Dermis blood vessel endothelial cell (primary cell): ENCODE measurements at regions not wholly inside any gene's neighbourhood (a gene's known extent, or its start where the extent isn't known, plus 50 kb on each side); places are given as distances from the start of the nearest gene placed in this dataset.
A peak's percentile ranks its signal among the peaks of the same experiment; 100 is the strongest.

Experiments used
- DNase-seq: peaks from one replicate; pipeline ENCODE4 v3.0.0; 2010

DNA sequence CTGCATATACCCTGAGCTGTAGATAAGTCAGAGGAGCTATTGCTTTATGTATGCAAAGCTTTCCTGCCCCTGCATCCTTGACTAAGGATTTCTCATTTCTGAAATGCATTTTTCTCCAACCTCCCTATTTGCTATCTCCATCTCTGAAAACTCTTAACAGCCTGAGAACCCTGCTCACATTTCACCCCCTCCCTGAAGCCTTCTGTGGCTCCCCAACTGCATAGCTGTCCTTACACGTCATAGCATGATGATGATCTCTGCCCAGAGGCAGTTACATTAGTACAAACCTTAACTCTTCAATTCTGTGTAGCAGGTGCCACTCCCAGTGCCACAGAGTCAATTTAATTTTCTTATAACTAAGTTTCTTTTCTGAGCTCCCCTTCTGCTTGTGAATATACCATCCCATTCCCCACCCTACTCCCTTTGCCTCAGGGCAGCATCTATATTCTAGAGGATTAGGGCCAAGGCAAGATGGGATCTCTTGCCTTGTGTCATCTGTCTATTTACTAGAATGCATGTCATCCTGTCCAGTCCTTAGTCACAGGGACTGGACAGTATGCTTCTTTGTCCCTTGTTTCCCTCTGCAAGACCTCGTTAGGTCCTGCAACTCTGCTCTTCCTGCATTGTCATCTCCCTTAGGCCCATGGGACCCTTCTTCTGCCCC is 149.7 kb upstream of the SPRY4 start:
- DNase-seq = no peak

DNA sequence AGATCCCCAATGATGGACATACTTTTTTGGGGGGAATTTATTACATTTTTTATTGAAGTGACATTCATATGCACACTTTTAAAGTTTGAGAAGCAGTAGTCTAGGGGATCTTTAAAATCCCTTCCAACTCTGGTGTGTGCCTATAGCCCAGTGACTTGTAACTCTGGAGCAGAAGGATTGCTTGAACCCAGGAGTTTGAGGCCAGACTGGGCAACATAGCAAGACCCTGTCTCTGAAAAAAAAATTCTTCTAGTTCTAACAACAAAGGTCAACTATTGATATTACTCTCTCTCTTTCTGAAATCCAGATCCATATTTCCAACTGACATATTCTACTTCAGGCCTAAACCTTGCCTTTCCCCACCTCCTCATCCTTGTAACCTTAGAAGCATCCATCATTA is 148.2 kb upstream of the SPRY4 start:
- DNase-seq = no peak

DNA sequence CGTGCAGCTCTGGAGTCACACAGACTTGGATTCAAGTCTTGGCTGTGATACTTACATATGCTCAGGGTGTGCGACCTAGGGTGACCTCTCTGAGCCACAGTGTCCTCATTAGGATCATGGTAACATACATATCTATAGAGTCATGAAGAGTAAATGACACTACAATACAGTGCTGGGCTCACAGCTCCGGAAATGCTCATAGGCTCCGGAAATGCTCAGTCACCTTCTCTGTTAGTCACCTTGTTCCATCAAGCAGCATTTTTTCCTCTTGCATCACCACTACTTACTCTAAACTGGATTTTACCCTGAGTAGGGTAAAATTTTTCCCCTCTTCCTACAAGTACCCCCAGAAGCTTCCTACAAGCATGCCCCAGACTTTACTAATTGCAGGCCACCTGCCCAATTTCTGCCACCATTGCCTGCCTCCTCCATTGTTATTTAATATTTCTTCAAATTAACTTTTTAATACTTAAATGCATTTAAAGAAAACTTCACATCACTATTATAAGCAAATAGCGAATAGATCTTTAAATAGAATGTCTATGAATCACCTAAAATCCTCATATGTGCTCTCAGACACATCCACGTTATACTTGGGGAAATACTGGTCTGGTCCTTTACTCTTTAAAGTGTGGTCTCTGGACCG is 147.6 kb upstream of the SPRY4 start:
- DNase-seq = peak; percentile 89

DNA sequence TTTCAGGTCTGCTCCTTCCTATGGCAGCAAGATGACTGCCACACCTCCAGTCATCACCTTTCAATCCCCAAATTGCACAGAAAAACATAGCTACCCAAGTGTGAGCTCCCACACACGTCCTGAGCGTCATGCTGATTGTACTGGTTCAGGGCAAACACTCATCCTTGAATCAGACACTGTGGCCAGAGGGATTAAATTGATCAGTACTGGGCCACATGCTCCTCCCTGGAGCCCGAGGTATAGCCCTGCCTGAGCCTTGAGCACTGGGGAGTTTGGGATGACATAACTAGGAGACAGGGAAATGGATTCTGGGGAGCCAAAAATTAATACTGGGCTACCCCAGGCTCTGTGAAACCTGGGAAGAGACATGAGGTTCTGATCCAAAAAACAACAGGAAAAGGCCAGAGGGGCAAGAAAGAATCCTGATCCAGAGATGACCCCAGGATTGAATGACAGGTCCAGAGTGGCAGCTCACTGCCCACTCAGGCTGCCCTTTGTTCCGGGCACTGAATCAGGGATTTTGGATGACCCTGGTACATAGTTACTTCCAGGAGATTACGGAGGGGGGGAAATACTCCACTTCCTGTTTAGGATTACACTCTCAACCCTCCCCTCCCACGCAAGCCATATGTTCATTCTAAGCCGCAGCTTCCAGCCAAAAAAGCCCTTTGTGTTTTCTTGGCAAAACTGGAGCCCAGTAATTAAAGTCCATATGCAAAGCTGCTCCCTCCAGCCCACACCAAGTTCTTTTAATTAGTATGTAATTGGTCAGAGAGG is 141.6 kb upstream of the SPRY4 start:
- DNase-seq = peak; percentile 70

DNA sequence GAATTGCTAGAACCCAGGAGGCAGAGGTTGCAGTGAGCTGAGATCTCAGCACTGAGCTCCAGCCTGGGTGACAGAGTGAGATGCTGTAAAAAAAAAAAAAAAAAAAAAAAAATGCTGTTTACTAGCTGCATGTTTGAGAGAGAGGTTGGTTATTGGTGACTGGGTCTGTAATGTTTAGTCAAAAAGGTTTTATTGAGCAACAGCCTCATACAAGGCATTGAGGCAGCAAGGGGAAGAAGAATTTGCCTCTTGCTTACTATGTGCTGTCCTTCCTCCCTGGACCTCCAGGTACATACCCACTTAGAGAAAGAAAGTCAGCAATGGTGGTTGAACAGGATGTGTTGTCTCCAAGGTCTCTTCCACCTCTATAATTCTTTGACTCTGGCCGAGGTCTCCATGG is 140.7 kb upstream of the SPRY4 start:
- no peak for DNase-seq

DNA sequence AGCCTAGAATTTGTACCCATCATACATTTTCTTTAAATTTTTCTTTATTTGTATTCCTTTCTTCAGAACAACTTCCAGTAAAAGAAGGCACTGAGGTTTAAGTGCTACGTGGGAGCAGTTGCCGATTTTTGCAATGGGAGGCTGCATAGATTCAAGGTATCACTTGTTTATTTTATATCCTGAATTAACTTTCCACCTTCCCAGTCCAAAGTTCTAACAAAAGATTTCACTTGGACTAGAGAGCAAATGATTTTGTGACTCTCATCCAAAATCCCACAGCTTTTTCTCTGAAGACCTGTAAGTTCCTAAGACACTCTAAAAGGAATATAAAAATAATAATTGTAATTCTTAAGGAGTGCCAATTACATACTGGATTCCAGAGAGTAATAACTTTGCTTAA is 139.1 kb upstream of the SPRY4 start:
- DNase-seq = no peak

DNA sequence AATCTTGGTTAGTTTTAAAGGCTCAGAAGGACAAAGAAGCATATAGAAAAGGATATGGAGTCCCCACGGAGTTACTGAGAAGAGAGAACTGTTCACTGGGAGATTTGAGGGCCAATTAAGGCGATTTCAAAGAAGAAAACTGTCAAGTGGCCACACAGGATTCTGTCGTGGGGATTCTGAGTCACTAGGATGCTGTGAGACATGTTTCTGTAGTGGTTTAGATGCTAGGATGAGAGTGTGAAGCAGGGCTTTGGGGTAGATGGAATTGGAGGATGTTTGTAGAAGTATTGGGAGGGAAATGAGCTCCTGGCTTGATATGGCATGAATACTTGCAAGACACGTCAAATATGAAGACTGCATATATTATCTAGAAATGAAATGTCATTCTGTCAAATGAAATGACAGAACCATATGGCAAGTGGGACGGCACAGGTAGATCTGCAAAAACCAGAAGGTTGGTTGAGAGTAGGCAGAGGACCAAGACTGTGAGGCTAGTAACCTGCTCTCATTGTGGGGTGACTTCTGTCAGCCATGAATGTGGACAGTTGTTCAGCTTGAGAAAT is 136.3 kb upstream of the SPRY4 start:
- no peak for DNase-seq

DNA sequence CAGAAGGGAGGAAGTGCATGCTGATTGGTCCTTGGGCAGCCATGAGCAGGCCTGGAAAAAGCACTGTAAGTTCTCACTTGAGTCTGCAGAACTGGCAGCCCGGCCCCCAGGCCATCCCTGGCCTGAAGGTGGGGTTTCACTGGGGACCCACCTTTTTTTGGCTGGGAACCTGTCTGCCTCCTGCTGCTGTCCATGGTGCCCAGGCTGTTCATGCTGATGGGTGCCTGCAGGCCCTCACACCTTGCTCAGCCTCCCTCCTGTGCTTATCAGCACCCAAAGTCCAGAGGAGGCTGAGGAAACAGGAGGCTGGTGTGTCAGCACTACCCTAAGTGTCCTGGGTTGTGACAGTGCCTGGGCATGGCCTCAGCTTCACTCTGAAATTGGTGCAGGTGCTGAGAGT is 134.4 kb upstream of the SPRY4 start:
- DNase-seq = no peak

DNA sequence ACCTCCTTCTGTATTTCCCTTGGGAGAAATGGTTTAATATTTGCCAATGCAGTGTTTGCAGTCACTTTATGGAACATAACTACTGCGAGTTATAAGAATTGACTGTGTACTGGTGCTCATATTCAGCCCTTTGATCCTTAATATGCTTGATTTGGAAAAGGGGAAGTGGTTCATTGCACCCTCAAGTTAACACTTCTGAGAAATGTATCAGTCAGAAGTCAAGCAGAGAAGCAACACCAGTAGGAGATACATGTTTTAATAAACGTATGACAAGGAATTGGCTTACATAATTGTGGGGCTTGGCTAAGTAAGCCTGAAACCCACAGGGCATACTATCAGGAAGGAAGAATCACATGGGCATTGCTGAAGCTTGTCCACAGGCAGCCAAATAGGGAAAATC is 131.0 kb upstream of the SPRY4 start:
- no peak for DNase-seq

DNA sequence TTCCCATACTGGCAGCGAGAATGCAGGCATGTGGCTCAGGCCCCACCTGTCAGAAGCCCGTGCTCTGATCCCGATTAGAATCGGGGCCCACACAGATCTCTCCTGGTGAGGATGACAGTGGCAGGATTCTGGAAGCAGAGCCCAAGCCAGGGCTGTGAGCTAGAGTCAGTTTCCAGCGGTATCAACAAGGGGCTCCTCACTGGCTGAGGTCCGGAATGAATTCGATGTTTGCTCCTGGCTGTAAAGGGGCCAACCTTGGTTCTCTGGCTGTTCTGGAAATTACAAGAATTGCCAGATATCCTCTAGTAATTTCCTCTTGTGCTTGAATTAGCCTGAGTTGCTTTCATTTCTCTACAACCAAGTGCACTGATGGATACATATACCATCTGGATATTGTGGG is 129.1 kb upstream of the SPRY4 start:
- DNase-seq = peak; percentile 50

DNA sequence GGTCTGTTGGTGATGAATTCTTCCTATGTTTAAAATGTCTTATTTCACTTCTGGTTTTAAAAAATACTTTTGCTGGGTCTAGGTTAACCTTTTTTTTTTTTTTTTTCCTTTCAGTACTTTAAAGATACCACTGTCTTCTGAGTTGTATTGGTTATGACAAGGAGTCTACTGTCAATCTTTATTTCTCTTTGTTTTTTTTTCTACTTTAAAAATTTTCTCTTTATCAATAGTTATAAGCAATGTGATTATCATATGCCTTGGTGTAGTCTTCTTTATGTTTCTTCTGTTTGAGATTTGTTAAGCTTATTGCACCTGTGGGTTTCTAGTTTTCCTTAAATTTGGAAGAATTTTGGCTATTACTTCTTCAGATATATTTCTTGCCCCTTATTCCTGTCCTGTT is 125.6 kb upstream of the SPRY4 start:
- no peak for DNase-seq

DNA sequence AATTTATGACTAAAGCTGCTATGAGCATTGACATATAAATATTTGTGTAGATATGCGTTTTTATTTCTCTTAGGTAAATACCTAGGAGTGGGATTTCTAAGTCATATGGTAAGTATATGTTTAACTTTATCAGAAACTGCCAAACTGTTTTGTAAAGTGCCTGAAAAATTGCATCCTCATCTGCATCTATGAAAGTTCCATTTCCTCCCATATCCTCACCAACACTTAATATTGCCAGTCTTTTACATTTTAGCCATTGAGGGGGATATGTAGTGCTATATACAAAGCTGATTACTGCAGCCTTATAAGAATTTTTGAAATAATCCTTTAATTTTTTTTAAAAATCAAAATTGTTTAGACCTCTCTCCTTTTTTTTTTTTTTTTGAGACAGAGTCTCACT is 123.1 kb upstream of the SPRY4 start:
- DNase-seq = no peak

DNA sequence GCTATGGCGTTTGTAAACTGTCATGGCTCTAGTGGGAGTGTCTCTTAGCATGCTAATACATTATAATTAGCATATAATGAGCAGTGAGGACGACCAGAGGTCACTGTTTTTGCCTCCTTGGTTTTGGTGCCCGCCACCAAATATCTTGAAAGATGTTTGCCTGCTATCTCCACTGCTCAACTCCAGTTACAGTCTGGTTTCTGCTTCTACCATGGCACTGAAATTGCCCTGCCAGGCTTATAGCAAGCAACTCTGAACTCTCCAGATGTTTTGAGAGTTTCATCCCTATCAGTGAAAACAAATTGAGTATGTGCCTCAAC is 122.1 kb upstream of the SPRY4 start:
- DNase-seq = no peak

DNA sequence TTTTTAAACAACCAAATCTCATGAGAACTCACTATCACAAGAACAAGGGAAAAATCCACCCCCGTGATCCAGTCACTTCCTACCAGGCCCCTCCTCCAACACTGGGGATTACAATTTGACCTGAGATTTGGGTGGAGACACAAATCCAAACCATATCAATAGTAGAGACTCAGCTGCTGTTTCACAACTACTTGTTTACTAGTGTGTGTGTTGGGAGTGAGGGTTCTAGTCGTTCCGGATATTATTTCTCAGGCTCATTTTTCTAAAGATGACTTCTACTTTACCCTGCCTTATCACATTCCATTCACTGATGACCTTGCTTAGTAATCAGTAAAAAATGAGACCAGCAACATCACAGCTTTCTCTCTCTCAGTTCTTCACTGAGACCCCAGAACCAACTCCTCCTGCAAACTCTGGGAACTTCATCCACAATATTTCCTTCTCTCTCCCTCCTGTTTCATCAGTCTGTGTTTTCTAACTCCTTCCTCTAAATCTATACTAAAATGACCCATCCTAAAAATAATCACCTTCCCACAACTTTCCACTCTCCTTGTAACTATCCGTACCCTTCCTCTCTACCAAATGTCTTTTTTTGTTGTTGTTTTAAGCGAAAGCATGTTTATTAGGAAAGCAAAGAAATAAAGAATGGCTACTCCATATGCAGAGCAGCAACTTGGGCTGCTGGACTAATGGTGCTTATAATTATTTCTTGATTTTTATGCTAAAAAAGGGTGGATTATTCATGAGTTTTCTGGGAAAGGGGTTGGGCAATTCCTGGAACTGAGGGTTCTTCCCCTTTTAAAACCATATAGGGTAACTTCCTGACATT is 121.5 kb upstream of the SPRY4 start:
- DNase-seq = peak; percentile 72

DNA sequence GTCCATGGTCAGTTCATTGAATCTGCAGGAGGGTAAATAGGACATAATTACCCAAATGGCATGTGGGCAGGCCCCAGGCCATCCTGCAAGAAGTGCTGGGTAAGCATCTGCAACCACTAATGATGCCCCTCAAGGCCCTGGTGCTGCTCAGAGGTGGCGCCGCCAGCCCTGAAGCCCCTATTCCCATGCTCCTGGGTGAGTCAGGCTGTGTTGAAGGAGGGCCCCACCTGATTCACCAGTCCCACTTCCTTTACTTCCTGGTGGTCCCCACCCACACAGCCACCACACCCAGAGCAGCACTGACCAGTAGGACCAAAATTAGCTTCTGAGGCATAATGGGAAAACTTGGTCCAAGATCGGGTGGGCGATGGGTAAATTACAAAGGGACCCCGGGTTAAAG is 120.4 kb upstream of the SPRY4 start:
- DNase-seq = no peak

DNA sequence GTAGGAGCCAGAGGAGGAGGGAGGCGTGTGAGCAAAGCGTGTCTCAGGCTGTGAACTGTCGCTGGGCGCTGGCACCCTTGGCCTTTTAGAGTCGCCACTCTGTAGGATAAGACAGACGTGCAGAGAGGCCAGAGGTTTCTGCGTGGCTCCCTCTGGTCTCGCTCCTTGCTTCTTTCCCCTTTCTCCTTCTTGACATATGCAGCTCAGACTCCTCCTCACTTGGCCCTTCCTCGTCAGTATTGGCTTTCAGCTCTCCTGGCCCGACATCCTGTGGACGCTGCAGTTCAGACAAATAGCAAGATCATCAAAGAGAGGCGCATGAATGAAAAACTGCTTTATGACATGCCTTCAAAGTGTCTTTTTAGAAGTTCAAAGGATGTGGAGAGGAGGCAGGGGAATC is 116.8 kb upstream of the SPRY4 start:
- no peak for DNase-seq

DNA sequence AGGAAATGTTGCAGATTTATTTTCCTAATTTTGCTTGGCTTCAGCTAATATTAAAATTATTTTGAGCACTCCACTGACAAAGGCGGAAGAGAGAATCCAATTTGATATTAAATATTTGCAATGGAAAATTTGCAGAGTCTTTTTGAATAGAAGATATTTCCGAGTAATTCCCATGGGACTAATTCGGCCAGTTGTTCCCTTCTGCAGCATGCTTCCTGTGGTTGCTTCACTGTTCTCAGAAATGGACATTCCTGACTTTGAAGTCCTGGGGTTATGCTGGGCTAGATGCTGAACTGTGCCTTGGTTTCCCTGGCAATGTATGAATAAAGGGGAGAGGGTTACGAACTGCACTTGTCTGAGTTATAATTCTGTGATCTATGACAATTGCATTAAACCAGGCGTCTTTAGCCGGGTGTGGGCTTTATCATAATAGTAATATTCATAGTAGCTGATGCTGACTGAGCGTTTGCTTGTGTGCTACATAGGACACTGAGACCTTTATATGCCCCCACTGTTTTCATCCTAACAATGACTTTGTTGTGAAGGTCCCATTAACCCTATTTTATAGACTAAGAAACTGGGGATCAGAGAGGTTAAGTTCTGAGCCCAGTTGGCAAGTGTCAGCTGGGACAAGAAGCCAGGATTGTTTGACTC is 114.5 kb upstream of the SPRY4 start:
- peak; percentile 37 for DNase-seq

DNA sequence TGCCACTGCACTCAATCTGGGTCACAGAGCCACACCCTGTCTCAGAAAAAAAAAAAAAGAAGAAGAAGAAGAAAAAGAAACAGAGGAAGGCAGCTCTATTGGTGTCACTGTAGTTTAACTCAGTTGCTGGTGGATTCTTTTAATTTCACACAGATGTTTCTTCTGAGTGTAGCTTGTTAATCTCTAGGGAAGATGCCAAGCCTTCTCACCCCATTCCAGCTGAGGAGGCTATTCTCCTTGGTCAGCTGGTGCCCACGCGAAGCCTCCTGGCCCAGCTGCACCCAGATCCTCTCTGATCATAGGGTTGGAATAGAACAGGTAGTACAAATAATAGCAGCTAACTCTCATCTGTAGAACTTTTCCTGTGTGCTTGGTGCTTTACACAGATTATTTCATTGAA is 113.8 kb upstream of the SPRY4 start:
- DNase-seq = no peak

DNA sequence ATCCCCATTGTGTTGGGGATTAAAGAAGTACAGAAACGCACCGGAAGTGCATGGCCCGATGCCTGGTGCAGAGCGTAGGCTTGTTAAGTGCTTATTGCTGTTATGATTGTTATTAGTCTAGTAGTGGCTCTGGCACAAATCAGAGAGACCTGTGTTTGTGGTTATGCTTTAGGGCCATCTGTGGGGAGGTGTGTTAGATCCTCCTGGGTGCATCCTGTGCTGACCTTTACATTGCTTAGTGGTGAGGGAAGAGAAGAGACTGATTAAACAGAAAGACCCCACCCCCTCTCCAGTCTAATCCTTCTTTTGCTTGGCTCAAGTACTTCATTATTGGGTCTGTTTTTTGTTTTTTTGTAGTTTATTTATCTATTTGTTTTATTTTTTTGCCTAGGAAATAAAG is 112.7 kb upstream of the SPRY4 start:
- DNase-seq = peak; percentile 39

DNA sequence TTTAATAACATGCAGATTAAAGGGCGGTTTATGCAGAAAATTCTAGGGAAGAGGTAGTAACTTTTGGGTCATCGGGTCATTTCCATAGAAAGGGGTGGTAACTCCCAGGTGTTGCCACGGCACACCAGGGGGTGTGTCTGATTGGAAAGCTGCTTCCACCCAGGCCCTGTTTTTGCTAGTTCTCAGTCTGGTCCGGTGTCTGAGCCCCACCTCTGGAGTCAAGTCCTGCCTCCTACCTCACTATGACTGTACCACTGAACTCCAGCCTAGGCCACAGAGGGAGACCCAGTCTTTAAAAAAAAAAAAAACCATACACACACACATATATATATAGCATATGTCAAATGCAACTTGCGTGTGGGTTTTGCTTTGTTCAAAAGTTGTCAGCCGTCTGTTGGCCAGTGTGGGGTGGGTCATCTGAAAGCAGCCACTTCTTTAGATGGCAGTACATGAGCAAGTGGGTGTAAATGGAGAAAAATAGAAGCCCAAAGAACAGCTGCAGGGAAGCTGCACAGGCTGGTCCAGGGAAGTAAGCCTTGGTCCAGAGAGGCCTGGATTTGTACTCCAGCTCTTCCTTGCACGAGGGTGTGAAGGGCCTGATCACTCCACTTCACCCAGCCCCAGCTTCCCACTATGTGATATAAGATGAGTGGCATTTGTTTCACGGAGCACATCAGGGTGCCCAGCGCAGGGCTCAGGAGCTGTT is 110.7 kb upstream of the SPRY4 start:
- no peak for DNase-seq

DNA sequence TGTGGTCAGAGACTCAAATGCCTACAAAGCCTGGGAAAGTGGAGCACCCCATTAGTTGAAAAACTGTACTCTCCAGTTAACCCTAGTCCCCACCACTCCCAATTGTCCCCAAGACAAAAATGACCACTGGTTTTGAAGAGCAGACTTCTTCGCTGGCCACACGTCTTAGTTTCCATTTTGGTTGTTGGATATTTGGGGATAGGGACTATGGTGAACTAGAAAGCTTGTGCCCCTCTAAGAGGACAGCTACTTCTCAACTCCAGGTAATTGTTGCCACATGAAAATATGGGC is 109.4 kb upstream of the SPRY4 start:
- DNase-seq = no peak
